ENCODE measurements at regions not wholly inside any gene's neighbourhood (a gene's known extent, or its start where the extent isn't known, plus 50 kb on each side); places are given as distances from the start of the nearest gene placed in this dataset.

DNA sequence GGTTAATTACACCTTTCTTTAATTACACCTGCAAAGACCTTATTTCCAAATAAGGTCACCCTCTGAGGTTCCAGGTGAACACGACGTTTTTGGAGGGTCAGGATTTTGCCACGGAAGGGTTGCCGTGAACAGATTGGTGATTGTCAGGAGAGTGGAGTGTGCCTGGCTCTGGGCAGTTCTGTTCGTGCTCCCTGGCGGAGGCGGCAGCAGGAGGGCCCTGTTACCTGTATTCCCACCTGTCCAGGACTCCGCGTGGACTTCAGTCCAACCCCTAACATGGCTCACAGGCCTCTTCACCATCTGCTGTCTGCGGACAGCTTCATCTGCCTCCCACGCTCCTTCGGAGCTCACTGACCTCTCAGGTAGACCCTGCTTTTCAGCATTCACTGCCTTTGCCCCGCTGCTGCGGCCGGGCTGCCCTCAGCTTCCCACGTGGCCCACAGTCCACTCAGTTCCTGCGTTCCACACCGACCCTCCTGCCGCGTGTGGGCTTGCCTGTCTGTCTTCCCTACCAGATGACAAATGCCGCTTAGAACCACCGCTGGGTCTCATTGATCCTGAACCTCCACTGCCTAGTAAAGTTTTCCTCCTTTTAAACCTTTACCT, 187.5 kb upstream of the DIO3 start (continued):
- TF ChIP-seq REST (IDR thresholded peaks at IDR 0.05; ENCODE audit: unreplicated experiment) (no peak), ETS1 (IDR thresholded peaks at IDR 0.05) (no peak), STAT1 (IDR thresholded peaks at IDR 0.05; ENCODE audit: unreplicated experiment) (no peak), JUNB (IDR thresholded peaks at IDR 0.05; ENCODE audit: unreplicated experiment) (no peak), NANOG (IDR thresholded peaks at IDR 0.05; ENCODE audit: borderline replicate concordance) (no peak), EZH2phosphoT487 (IDR thresholded peaks at IDR 0.05; ENCODE audit: unreplicated experiment) (no peak), ZNF114 (CRISPR knock-in tag; IDR thresholded peaks at IDR 0.05) (no peak), EZH2 (IDR thresholded peaks at IDR 0.05; ENCODE audit: low read depth, unreplicated experiment) (no peak), CREB1 (CRISPR knock-in tag; IDR thresholded peaks at IDR 0.05; ENCODE audit: low read depth) (no peak), ZNF331 (CRISPR knock-in tag; IDR thresholded peaks at IDR 0.05; ENCODE audit: low read depth) (no peak), POLR2AphosphoS5 (IDR thresholded peaks at IDR 0.05; ENCODE audit: low read depth) (no peak)
- TF ChIP-seq, protein P1, sequence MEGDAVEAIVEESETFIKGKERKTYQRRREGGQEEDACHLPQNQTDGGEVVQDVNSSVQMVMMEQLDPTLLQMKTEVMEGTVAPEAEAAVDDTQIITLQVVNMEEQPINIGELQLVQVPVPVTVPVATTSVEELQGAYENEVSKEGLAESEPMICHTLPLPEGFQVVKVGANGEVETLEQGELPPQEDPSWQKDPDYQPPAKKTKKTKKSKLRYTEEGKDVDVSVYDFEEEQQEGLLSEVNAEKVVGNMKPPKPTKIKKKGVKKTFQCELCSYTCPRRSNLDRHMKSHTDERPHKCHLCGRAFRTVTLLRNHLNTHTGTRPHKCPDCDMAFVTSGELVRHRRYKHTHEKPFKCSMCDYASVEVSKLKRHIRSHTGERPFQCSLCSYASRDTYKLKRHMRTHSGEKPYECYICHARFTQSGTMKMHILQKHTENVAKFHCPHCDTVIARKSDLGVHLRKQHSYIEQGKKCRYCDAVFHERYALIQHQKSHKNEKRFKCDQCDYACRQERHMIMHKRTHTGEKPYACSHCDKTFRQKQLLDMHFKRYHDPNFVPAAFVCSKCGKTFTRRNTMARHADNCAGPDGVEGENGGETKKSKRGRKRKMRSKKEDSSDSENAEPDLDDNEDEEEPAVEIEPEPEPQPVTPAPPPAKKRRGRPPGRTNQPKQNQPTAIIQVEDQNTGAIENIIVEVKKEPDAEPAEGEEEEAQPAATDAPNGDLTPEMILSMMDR (conservative IDR thresholded peaks at IDR 0.05; ENCODE audit: low read depth in 2 of 2), result no peak
